ENCODE measurements at regions not wholly inside any gene's neighbourhood (a gene's known extent, or its start where the extent isn't known, plus 50 kb on each side); places are given as distances from the start of the nearest gene placed in this dataset.

GRCh38 chr6:8672882-8673281 is 237.5 kb upstream of the SLC35B3 start:
- in situ Hi-C loops (cut with HindIII; ENCODE audit: low pct_ligation_motif_present, low pct_unique_long_range_greater_than_20kb, low sequenced_read_pairs) = no loop called here
- no peak for DNase-seq

DNA sequence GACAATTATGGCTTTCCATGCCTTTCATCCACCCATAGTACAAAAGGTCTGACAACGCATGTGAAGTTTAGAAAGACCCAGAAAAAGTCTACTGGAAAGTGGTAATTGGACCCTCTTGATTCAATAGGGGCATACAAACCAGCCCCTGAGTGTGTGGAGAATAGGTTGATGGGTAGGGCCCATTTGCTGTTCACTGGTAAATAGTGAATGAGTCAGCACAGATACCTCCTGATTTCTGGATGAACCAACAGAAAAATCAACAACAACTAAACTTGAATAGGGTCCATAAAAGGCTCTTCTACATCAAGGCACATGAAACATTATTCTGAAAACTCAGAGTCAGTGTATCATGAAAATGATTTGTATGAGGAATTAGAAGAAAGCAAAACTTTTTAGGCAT is 235.4 kb upstream of the SLC35B3 start:
- in situ Hi-C loops (cut with HindIII; ENCODE audit: low pct_ligation_motif_present, low pct_unique_long_range_greater_than_20kb, low sequenced_read_pairs) = no loop called here
- no peak for DNase-seq

DNA sequence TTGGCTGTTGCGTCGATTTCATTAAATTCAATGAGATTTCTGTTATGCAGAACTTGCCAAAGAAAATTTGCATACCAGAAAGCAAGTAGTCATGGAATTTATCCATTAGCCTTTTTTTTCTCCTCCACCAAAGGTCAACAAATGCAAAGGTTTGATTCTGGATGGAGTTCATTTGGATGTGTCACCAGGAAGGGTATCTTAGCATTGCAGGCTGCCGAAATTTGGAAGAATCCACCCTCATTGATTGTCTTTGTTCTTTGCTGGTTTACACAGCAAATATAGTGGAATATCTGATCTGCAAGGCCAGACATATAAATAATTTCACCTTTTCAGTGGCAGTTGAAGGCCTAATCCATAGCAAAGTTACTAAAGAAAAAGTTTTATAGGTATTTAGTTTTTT is 229.4 kb upstream of the SLC35B3 start:
- DNase-seq = no peak
- in situ Hi-C loops (cut with HindIII; ENCODE audit: low pct_ligation_motif_present, low pct_unique_long_range_greater_than_20kb, low sequenced_read_pairs) = no loop called here

GRCh38 chr6:8664070-8664469 is 228.7 kb upstream of the SLC35B3 start:
- no peak for DNase-seq
- in situ Hi-C loops (cut with HindIII; ENCODE audit: low pct_ligation_motif_present, low pct_unique_long_range_greater_than_20kb, low sequenced_read_pairs) = no loop called here

- no peak for DNase-seq
- in situ Hi-C loops (cut with HindIII; ENCODE audit: low pct_ligation_motif_present, low pct_unique_long_range_greater_than_20kb, low sequenced_read_pairs) = no loop called here
Measured at GRCh38 chr6:8659404-8660189, 224.3 kb upstream of the SLC35B3 start.

DNA sequence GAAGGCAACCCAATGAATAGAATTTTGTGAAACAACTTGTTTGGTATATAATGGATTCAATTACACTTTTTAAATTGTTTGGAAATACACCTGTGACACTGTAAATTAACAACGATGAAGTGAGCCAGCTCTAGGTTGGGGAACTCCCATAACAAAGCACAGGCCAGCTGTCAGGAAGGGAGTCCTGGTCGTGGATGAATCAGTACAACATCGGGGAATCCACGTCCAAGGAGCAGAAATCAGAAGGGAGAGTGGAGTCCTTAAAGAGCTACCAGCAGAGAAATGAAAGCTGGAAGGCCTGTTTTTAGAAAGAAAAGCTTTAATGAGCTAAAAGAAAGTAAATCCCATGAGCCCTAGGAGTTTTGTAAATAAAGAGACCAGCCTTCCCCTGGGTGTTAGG is 223.1 kb upstream of the SLC35B3 start:
- in situ Hi-C loops (cut with HindIII; ENCODE audit: low pct_ligation_motif_present, low pct_unique_long_range_greater_than_20kb, low sequenced_read_pairs) = no loop called here

DNA sequence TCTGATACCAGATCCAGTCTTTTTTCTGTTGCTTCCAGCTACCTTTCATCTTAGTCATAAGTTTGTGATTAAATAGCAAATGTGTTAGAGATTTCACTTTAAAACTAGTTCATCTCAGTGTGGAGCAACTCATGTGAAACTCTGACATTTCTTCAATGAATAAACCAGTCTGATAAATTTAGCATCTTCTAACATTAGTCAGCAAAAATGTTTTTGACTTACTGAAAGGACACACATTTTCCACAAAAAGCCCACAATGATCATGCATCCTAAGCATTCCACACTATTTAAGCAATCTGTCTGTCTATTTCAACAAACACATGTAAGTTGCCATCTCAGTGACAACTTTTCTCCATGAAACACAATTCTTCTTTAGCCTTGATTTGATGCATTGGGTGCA is 222.2 kb upstream of the SLC35B3 start:
- in situ Hi-C loops (cut with HindIII; ENCODE audit: low pct_ligation_motif_present, low pct_unique_long_range_greater_than_20kb, low sequenced_read_pairs) = no loop called here
- no peak for DNase-seq

More for the DNA sequence above, 223.1 kb upstream of the SLC35B3 start:
- DNase-seq = no peak

- no peak for DNase-seq
- in situ Hi-C loops (cut with HindIII; ENCODE audit: low pct_ligation_motif_present, low pct_unique_long_range_greater_than_20kb, low sequenced_read_pairs) = no loop called here
Measured at GRCh38 chr6:8655670-8656454, 220.5 kb upstream of the SLC35B3 start.

- DNase-seq = no peak
- in situ Hi-C loops (cut with HindIII; ENCODE audit: low pct_ligation_motif_present, low pct_unique_long_range_greater_than_20kb, low sequenced_read_pairs) = no loop called here
Measured at GRCh38 chr6:8652710-8653109, 217.4 kb upstream of the SLC35B3 start.

GRCh38 chr6:8651998-8652397 is 216.7 kb upstream of the SLC35B3 start:
- in situ Hi-C loops (cut with HindIII; ENCODE audit: low pct_ligation_motif_present, low pct_unique_long_range_greater_than_20kb, low sequenced_read_pairs) = no loop called here
- no peak for DNase-seq

DNA sequence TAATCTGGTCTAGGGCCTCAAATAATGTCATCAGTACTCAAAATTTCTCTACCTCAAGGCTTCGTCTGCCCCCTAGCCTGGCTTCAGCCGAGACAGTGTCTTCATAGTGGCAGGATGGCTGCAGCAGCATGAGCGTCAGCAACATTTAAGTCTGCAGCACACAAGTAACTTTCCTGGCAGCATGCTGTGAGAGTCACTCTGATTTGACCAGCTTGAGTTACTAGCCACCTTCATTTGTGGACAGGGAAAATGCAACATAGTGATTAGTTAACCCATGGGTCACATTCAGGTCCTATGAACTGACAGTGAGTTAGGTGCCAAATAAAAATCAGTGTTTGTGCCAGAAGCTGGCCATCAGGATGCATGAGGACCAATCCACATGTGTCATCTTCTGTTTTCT is 209.9 kb upstream of the SLC35B3 start:
- in situ Hi-C loops (cut with HindIII; ENCODE audit: low pct_ligation_motif_present, low pct_unique_long_range_greater_than_20kb, low sequenced_read_pairs) = no loop called here
- DNase-seq = no peak

- in situ Hi-C loops (cut with HindIII; ENCODE audit: low pct_ligation_motif_present, low pct_unique_long_range_greater_than_20kb, low sequenced_read_pairs) = no loop called here
- no peak for DNase-seq
Measured at GRCh38 chr6:8644306-8644705, 209.0 kb upstream of the SLC35B3 start.

GRCh38 chr6:8642854-8643253 is 207.5 kb upstream of the SLC35B3 start:
- in situ Hi-C loops (cut with HindIII; ENCODE audit: low pct_ligation_motif_present, low pct_unique_long_range_greater_than_20kb, low sequenced_read_pairs) = no loop called here
- no peak for DNase-seq

DNA sequence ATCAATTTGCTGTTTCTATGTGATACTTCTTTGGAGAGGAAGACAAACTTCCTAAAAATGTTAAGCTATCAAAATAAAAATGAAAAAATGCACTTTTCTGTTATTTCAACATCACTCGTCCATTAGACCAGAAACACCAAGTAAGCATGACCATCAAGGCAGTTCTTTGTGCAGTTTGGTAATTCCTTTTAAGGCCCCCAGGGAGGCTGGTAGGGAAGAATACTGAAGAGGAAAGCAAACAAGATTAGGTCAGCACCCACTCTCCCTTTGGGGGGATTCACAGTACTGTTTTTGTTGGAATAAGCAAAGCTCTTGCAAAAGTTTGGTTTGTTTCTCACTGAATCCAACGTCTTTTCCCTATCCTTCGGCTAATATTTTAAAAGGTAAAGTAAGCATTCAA is 206.8 kb upstream of the SLC35B3 start:
- no peak for DNase-seq
- in situ Hi-C loops (cut with HindIII; ENCODE audit: low pct_ligation_motif_present, low pct_unique_long_range_greater_than_20kb, low sequenced_read_pairs) = no loop called here

GRCh38 chr6:8639928-8640649 is 204.7 kb upstream of the SLC35B3 start:
- in situ Hi-C loops (cut with HindIII; ENCODE audit: low pct_ligation_motif_present, low pct_unique_long_range_greater_than_20kb, low sequenced_read_pairs) = no loop called here

GRCh38 chr6:8637896-8638597 is 202.7 kb upstream of the SLC35B3 start:
- in situ Hi-C loops (cut with HindIII; ENCODE audit: low pct_ligation_motif_present, low pct_unique_long_range_greater_than_20kb, low sequenced_read_pairs) = no loop called here
- DNase-seq = no peak

More at GRCh38 chr6:8639928-8640649, 204.7 kb upstream of the SLC35B3 start:
- no peak for DNase-seq

GRCh38 chr6:8633762-8634161 is 198.4 kb upstream of the SLC35B3 start:
- in situ Hi-C loops (cut with HindIII; ENCODE audit: low pct_ligation_motif_present, low pct_unique_long_range_greater_than_20kb, low sequenced_read_pairs) = no loop called here

DNA sequence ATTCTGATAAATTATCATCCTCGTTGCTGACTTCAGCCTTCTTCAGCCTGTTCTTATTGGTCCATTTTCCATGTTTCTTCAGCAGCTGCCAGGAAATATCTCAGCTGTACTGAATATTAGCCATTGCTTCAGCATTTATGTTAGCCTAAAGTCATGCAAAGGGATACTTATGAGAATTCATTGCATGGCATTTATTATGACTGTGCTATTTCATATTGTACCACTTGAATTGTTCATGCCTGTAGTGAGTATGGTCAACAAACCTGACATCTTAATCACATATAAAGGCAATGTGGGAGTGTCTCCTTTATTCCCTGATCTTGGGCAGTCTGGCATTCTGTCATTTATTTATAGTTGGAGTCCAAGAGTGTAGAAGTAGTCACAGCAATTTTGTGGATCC is 193.4 kb upstream of the SLC35B3 start:
- DNase-seq = no peak
- in situ Hi-C loops (cut with HindIII; ENCODE audit: low pct_ligation_motif_present, low pct_unique_long_range_greater_than_20kb, low sequenced_read_pairs) = no loop called here

More at GRCh38 chr6:8633762-8634161, 198.4 kb upstream of the SLC35B3 start:
- no peak for DNase-seq

- in situ Hi-C loops (cut with HindIII; ENCODE audit: low pct_ligation_motif_present, low pct_unique_long_range_greater_than_20kb, low sequenced_read_pairs) = no loop called here
- DNase-seq = no peak
Measured at GRCh38 chr6:8628063-8628462, 192.7 kb upstream of the SLC35B3 start.
